HG02981 (cell line): ENCODE measurements at regions not wholly inside any gene's neighbourhood (a gene's known extent, or its start where the extent isn't known, plus 50 kb on each side); places are given as distances from the start of the nearest gene placed in this dataset.
"Not testable (repeated sequence)": the region's sequence is repeated elsewhere in the genome, so short reads cannot be mapped to it uniquely, and the experiment has no call there.

Experiments
- ATAC-seq: cut with Tn5 transposase; IDR thresholded peaks from one replicate; pipeline ENCODE4 v1.9.1; 2021; ENCODE audit warnings: mild to moderate bottlenecking, moderate library complexity; ENCODE audit not compliant: unreplicated experiment

DNA sequence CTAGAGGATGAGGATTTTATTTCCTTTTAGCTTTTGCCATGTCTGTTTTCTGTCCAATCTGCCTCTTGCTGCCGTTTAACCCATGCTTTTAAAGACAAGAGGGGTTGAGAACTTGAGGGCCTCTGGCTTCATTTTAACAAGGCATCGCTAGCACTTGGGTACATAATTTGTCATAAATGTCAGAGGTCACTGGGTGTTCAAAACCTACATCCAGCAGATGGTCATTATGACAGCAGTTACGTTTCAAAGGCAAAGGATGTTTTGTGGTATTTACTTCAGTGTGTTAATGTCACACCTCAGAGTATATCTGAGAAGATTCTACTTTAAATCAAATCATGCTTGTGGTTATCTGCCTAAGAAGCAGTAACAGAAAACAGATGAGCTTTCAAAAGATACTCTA lies 918.3 kb downstream of the NR2F1-AS1 start:
- ATAC-seq = no peak

GRCh38 chr5:92659246-92659645 lies 921.8 kb downstream of the NR2F1-AS1 start:
- ATAC-seq = no peak

GRCh38 chr5:92654601-92655000 lies 926.4 kb downstream of the NR2F1-AS1 start:
- not testable (repeated sequence) for ATAC-seq

- no peak for ATAC-seq
These were observed 927.1 kb downstream of the NR2F1-AS1 start for GRCh38 chr5:92653730-92654461.

GRCh38 chr5:92652756-92653155 lies 928.3 kb downstream of the NR2F1-AS1 start:
- ATAC-seq = no peak

- ATAC-seq = no peak
These were observed 936.6 kb downstream of the NR2F1-AS1 start for GRCh38 chr5:92644266-92644886.

- ATAC-seq = no peak
These were observed 939.7 kb downstream of the NR2F1-AS1 start for GRCh38 chr5:92641031-92641962.

GRCh38 chr5:92640340-92640739 lies 940.7 kb downstream of the NR2F1-AS1 start:
- ATAC-seq = no peak

- ATAC-seq = no peak
These were observed 943.1 kb downstream of the NR2F1-AS1 start for GRCh38 chr5:92637960-92638359.

GRCh38 chr5:92637247-92637646 lies 943.8 kb downstream of the NR2F1-AS1 start:
- ATAC-seq = no peak

DNA sequence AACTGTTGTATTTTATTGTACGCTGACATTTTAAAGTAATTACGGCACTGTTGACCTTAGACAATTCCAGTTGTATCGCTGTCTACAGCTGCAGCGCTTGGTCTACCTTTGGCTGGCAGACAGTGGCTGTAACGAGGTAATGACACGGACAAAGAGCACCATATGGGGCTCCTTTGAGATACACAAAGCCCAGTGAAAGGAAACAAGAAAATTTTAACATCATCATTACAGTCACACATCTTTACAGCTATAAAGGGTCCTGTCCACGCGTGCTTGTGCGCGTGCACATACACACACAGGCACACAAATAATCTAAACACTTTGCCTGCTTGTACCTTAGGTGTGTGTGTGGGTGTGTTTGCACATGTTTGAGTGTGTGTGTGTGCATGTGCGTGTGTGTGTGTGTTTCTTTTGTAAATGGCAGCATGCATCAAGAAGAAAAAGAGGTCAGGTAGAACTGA lies 946.0 kb downstream of the NR2F1-AS1 start:
- ATAC-seq = no peak

DNA sequence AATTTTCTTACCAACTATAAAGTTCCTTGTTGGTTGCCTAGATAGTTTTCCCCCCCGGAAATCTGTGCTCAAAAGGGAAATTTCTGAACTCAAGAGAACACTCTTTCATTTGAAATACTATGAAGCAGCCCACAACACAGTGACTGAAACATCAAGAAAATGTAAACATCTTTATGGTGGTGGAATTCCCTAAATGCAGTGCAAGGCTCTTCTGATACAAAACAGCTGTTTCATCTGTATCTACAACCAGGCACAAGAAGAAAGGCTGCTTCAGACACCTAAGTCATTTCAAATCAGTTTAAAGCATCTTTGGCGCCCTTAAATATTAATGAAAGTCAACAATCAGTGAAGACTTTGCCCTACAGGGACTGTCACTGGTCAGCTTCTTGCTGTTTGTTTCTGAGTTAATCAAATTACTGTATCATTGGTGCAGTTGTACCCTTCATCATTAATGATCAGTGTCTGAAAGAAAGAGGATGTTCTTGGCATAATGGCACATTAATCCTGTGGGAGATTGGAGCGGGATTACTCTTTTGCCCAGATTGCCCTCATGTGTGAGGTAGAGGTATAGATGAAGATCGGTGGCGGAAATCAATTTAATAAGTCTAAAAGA lies 947.0 kb downstream of the NR2F1-AS1 start:
- ATAC-seq = no peak

GRCh38 chr5:92633176-92633575 lies 947.8 kb downstream of the NR2F1-AS1 start:
- no peak for ATAC-seq

- ATAC-seq = not testable (repeated sequence)
These were observed 949.8 kb downstream of the NR2F1-AS1 start for GRCh38 chr5:92631237-92631701.

- no peak for ATAC-seq
These were observed 951.4 kb downstream of the NR2F1-AS1 start for GRCh38 chr5:92629574-92629973.

- ATAC-seq = no peak
These were observed 952.0 kb downstream of the NR2F1-AS1 start for GRCh38 chr5:92629000-92629399.

GRCh38 chr5:92627186-92627585 lies 953.8 kb downstream of the NR2F1-AS1 start:
- ATAC-seq = no peak

DNA sequence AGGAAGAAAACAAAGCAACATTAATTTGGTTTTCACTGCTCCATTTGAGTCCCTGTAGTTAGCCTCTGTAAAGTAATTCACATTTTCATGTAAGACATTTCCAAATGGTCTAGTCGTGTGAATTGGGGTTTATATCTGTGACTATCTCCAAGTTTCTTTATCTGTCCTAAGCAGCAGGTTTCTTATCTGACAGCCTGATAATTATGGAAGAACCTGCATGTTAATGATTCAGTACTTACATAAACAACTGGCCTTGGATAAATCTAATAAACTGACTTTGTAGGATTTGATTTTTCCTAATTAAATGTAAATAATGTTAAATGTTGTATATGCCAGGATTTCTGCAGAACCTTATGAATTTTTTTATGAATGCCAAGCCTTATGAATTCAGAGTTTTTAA lies 964.9 kb downstream of the NR2F1-AS1 start:
- ATAC-seq = no peak

DNA sequence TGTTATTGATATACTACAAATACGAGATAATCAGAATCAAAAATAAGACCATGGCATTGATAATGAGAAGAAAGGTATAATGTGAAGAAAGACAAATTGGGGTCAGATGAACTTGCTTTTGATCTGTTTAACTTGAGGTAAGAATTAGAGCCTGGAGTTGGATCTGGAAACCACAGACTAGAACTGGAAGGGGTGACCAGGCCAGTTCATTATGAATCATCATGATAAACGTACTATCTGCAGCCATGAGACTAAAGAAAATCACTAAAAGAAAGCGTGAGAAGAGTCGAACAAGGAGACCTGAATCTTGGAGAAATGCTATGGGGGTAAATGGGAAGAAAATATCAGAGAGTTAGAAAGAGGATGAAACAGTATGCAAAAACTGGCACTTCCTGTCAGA lies 967.5 kb downstream of the NR2F1-AS1 start:
- ATAC-seq = no peak

DNA sequence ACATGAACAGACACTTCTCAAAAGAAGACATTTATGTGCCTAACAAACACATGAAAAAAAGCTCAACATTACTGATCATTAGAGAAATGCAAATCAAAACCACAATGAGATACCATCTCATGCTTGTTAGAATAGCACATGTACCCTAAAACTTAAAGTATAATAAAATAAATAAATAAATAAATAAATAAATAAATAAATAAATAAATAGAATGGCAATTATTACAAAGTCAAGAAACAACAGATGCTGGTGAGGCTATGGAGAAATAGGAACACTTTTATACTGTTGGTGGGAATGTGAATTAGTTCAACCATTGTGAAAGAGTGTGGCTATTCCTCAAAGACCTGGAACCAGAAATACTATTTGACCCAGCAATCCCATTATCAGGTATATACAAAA lies 970.6 kb downstream of the NR2F1-AS1 start:
- not testable (repeated sequence) for ATAC-seq

DNA sequence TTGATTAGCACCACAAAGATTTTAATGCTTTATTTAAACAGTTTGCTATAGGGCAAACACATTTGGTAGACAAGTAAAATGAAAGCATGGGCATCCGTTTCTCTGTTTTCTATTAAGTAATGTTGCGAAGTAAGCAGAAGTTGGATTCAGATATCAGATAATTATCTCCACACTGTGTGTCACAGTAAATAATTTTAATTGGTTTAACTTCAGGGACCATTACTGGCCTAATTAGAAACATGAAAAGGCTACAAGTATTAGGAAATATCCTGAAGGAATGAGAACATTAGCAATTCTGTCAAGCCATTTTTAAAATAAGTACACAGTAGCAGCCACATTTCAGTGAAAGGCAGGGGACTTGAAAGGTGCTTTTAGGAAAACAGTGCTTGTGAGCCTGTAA lies 975.4 kb downstream of the NR2F1-AS1 start:
- ATAC-seq = no peak
